ENCODE measurements at regions not wholly inside any gene's neighbourhood (a gene's known extent, or its start where the extent isn't known, plus 50 kb on each side); places are given as distances from the start of the nearest gene placed in this dataset.
"Not testable (repeated sequence)": the region's sequence is repeated elsewhere in the genome, so short reads cannot be mapped to it uniquely, and the experiment has no call there.

GRCh38 chr16:66025751-66026150, 340.7 kb upstream of the CDH5 start:
- Histone ChIP-seq H3K4me2 (ENCODE audit: low read length) (no peak overlapping the region), H3K27me3 (ENCODE audit: insufficient read depth, low read length) (no peaks in the 10 kb centered on the region), H3K9ac (ENCODE audit: low read length) (no peak overlapping the region), H3K36me3 (ENCODE audit: insufficient read depth, low read length) (no peaks in the 10 kb centered on the region), H3K9me3 (ENCODE audit: insufficient read depth, low read depth, low read length) (peaks cover 6% of the 10 kb centered on the region), H3K79me2 (ENCODE audit: insufficient read depth, low read length) (no peaks in the 10 kb centered on the region), H4K20me1 (ENCODE audit: insufficient read depth, low read length) (no peaks in the 10 kb centered on the region), H3K27ac (ENCODE audit: low read depth, low read length) (no peak overlapping the region), H2AFZ (ENCODE audit: low read depth, low read length) (no peak overlapping the region), H3K4me3 (ENCODE audit: insufficient read depth, low read depth, low read length) (no peak overlapping the region), H3K4me1 (ENCODE audit: insufficient read depth, low read length) (peaks cover 12% of the 10 kb centered on the region)
- H3K9me3 Mint-ChIP-seq (ENCODE audit: unreplicated experiment) = peaks cover 16% of the 10 kb centered on the region
- FAIRE-seq = no peak
- H3K36me3 Mint-ChIP-seq (ENCODE audit: low read depth, unreplicated experiment) = no peaks in the 10 kb centered on the region
- no peak for DNase-seq (ENCODE audit: low read depth)
- no peak overlapping the region for H3K4me3 Mint-ChIP-seq (ENCODE audit: unreplicated experiment)
- H3K27me3 Mint-ChIP-seq (ENCODE audit: low read depth, unreplicated experiment) = peaks cover 10% of the 10 kb centered on the region
- H3K4me1 Mint-ChIP-seq (ENCODE audit: low read depth, unreplicated experiment) = peaks cover 18% of the 10 kb centered on the region
- no peak overlapping the region for H3K27ac Mint-ChIP-seq (ENCODE audit: unreplicated experiment)
- TF ChIP-seq EZH2 (IDR thresholded peaks at IDR 0.05; ENCODE audit: insufficient read depth, low read length) (no peak), CTCF (IDR thresholded peaks at IDR 0.05; ENCODE audit: insufficient read depth, low read depth, low read length) (no peak)

- H3K9me3 ChIP-seq (ENCODE audit: insufficient read depth, low read depth, low read length); H3K27ac Mint-ChIP-seq (ENCODE audit: unreplicated experiment); H3K36me3 ChIP-seq (ENCODE audit: insufficient read depth, low read length); FAIRE-seq; H3K9ac ChIP-seq (ENCODE audit: low read length); H3K4me3 Mint-ChIP-seq (ENCODE audit: unreplicated experiment); H3K4me3 ChIP-seq (ENCODE audit: insufficient read depth, low read depth, low read length); H3K27me3 ChIP-seq (ENCODE audit: insufficient read depth, low read length); H3K4me2 ChIP-seq (ENCODE audit: low read length); H3K79me2 ChIP-seq (ENCODE audit: insufficient read depth, low read length); H3K36me3 Mint-ChIP-seq (ENCODE audit: low read depth, unreplicated experiment); H3K27ac ChIP-seq (ENCODE audit: low read depth, low read length); DNase-seq (ENCODE audit: low read depth); H2AFZ ChIP-seq (ENCODE audit: low read depth, low read length); H4K20me1 ChIP-seq (ENCODE audit: insufficient read depth, low read length): not testable (repeated sequence)
- peaks cover 16% of the 10 kb centered on the region for H3K9me3 Mint-ChIP-seq (ENCODE audit: unreplicated experiment)
- peaks cover 10% of the 10 kb centered on the region for H3K27me3 Mint-ChIP-seq (ENCODE audit: low read depth, unreplicated experiment)
- H3K4me1 Mint-ChIP-seq (ENCODE audit: low read depth, unreplicated experiment) = peaks cover 17% of the 10 kb centered on the region
- H3K4me1 ChIP-seq (ENCODE audit: insufficient read depth, low read length) = peaks cover 12% of the 10 kb centered on the region
Observed at GRCh38 chr16:66024567-66024966, 341.9 kb upstream of the CDH5 start.

- no peaks in the 10 kb centered on the region for H3K36me3 ChIP-seq (ENCODE audit: insufficient read depth, low read length)
- no peak overlapping the region for H2AFZ ChIP-seq (ENCODE audit: low read depth, low read length)
- Mint-ChIP-seq H3K9me3 (ENCODE audit: unreplicated experiment) (peaks cover 13% of the 10 kb centered on the region), H3K4me1 (ENCODE audit: low read depth, unreplicated experiment) (peaks cover 10% of the 10 kb centered on the region), H3K27me3 (ENCODE audit: low read depth, unreplicated experiment) (peaks cover 10% of the 10 kb centered on the region), H3K36me3 (ENCODE audit: low read depth, unreplicated experiment) (no peaks in the 10 kb centered on the region), H3K4me3 (ENCODE audit: unreplicated experiment) (no peak overlapping the region), H3K27ac (ENCODE audit: unreplicated experiment) (no peak overlapping the region)
- H3K27me3 ChIP-seq (ENCODE audit: insufficient read depth, low read length) = no peaks in the 10 kb centered on the region
- H3K4me1 ChIP-seq (ENCODE audit: insufficient read depth, low read length) = peaks cover 3% of the 10 kb centered on the region
- H3K9me3 ChIP-seq (ENCODE audit: insufficient read depth, low read depth, low read length) = peaks cover 6% of the 10 kb centered on the region
- TF ChIP-seq CTCF (IDR thresholded peaks at IDR 0.05; ENCODE audit: insufficient read depth, low read depth, low read length) = no peak
- no peak for TF ChIP-seq EZH2 (IDR thresholded peaks at IDR 0.05; ENCODE audit: insufficient read depth, low read length)
- DNase-seq (ENCODE audit: low read depth) (no peak), FAIRE-seq (no peak)
- no peaks in the 10 kb centered on the region for H3K79me2 ChIP-seq (ENCODE audit: insufficient read depth, low read length)
- no peak overlapping the region for H3K9ac ChIP-seq (ENCODE audit: low read length)
- H3K27ac ChIP-seq (ENCODE audit: low read depth, low read length) = no peak overlapping the region
- H3K4me3 ChIP-seq (ENCODE audit: insufficient read depth, low read depth, low read length) = no peak overlapping the region
- no peak overlapping the region for H3K4me2 ChIP-seq (ENCODE audit: low read length)
- no peaks in the 10 kb centered on the region for H4K20me1 ChIP-seq (ENCODE audit: insufficient read depth, low read length)
Observed at GRCh38 chr16:66023481-66023880, 343.0 kb upstream of the CDH5 start.
